ENCODE measurements at regions not wholly inside any gene's neighbourhood (a gene's known extent, or its start where the extent isn't known, plus 50 kb on each side); places are given as distances from the start of the nearest gene placed in this dataset.

- ChIA-PET CTCF (no interaction called here), POLR2A (no interaction called here)
- Mint-ChIP-seq H3K36me3 (ENCODE audit: low read depth) (no peaks in the 10 kb centered on the region), H3K27me3 (peaks cover 9% of the 10 kb centered on the region), H3K9me3 (no peaks in the 10 kb centered on the region), H3K4me1 (ENCODE audit: low read depth) (no peaks in the 10 kb centered on the region), H3K27ac (no peak overlapping the region), H3K4me3 (no peak overlapping the region)
- intact Hi-C loops (cut with micrococcal nuclease) = no loop called here
- DNase-seq = no peak
- TF ChIP-seq, protein P1, sequence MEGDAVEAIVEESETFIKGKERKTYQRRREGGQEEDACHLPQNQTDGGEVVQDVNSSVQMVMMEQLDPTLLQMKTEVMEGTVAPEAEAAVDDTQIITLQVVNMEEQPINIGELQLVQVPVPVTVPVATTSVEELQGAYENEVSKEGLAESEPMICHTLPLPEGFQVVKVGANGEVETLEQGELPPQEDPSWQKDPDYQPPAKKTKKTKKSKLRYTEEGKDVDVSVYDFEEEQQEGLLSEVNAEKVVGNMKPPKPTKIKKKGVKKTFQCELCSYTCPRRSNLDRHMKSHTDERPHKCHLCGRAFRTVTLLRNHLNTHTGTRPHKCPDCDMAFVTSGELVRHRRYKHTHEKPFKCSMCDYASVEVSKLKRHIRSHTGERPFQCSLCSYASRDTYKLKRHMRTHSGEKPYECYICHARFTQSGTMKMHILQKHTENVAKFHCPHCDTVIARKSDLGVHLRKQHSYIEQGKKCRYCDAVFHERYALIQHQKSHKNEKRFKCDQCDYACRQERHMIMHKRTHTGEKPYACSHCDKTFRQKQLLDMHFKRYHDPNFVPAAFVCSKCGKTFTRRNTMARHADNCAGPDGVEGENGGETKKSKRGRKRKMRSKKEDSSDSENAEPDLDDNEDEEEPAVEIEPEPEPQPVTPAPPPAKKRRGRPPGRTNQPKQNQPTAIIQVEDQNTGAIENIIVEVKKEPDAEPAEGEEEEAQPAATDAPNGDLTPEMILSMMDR (IDR thresholded peaks at IDR 0.05) = no peak
- ATAC-seq = no peak
Observed at GRCh38 chr9:115296831-115297565, 179.0 kb upstream of the TNC start.

DNA sequence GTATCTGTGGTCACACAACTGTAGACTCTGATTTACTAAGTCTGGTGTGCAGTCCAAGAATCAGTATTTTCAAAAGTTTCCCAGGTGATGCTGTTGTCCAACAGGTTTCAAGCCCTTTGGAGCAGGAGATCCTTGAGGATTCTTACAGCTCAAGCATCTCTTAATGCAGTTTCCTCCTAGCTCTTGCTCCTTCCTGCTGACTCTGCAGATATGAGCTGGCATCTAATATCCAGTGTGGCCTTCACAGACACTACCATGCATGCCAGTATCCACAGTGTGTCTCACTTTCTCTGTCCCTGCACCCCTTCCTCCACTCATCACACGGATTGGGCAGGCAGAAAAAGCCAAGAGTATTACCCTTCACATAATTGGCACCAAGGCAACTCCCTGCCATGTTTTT, 182.2 kb upstream of the TNC start:
- Mint-ChIP-seq H3K9me3 (no peaks in the 10 kb centered on the region), H3K4me1 (ENCODE audit: low read depth) (no peaks in the 10 kb centered on the region), H3K36me3 (ENCODE audit: low read depth) (no peaks in the 10 kb centered on the region), H3K27ac (no peak overlapping the region), H3K4me3 (no peak overlapping the region), H3K27me3 (peaks cover 8% of the 10 kb centered on the region)
- TF ChIP-seq, protein P1 (IDR thresholded peaks at IDR 0.05) = no peak
- intact Hi-C loops (cut with micrococcal nuclease) = no loop called here
- ChIA-PET POLR2A (no interaction called here), CTCF (no interaction called here)
- ATAC-seq (no peak), DNase-seq (no peak)

DNA sequence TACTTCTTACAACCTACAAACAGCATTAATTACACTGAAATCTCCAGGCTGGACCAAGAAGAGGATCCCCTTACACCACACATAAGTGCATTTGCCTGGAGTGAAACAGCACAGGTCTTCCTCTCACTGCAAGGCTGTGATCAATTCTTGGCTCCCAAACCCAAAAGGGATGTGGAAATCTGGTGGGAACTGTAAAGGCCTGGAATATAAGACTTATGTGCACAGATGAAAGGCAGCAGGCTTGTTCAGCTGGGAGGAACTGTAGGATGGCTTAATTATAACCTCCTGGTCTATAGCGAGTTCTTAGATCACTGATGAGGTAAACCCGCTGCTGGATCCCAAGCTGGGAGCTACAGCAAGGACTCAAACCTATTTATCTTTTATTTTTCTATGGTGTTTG, 182.9 kb upstream of the TNC start:
- TF ChIP-seq, protein P1 (IDR thresholded peaks at IDR 0.05) = no peak
- Mint-ChIP-seq H3K27ac (no peak overlapping the region), H3K36me3 (ENCODE audit: low read depth) (no peaks in the 10 kb centered on the region), H3K27me3 (peaks cover 8% of the 10 kb centered on the region), H3K9me3 (no peaks in the 10 kb centered on the region), H3K4me3 (no peak overlapping the region), H3K4me1 (ENCODE audit: low read depth) (no peaks in the 10 kb centered on the region)
- CTCF ChIA-PET = no interaction called here
- no peak for ATAC-seq
- no peak for DNase-seq
- POLR2A ChIA-PET = no interaction called here
- intact Hi-C loops (cut with micrococcal nuclease) = no loop called here

GRCh38 chr9:115301581-115301980, 183.6 kb upstream of the TNC start:
- CTCF ChIA-PET = no interaction called here
- H3K27ac Mint-ChIP-seq = no peak overlapping the region
- intact Hi-C loops (cut with micrococcal nuclease) = no loop called here
- no peak for ATAC-seq
- H3K9me3 Mint-ChIP-seq = no peaks in the 10 kb centered on the region
- no peaks in the 10 kb centered on the region for H3K4me1 Mint-ChIP-seq (ENCODE audit: low read depth)
- peaks cover 5% of the 10 kb centered on the region for H3K27me3 Mint-ChIP-seq
- POLR2A ChIA-PET = no interaction called here
- TF ChIP-seq, protein P1 (IDR thresholded peaks at IDR 0.05) = no peak
- no peak overlapping the region for H3K4me3 Mint-ChIP-seq
- DNase-seq = no peak
- no peaks in the 10 kb centered on the region for H3K36me3 Mint-ChIP-seq (ENCODE audit: low read depth)

DNA sequence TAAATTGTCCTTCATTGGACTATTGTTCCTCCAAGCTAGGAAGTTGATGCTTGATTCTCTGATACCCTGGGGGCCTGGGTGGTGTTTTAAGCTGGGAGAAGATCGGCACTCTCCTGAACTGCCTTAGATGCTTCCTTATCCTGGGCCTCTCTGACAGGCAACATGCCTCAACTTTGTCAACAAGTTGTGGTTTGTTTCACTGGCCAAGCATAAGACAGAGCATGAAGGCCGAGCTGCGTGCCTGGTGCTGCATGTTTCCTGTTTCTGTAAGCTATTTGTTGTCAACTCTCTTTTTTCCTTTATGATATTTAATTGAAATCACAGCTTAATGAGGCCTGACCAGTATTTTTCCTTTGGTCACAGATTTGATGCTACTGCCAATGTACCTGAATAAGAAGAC, 187.6 kb upstream of the TNC start:
- no peaks in the 10 kb centered on the region for H3K36me3 Mint-ChIP-seq (ENCODE audit: low read depth)
- no peak overlapping the region for H3K4me3 Mint-ChIP-seq
- no peak for DNase-seq
- H3K9me3 Mint-ChIP-seq = no peaks in the 10 kb centered on the region
- H3K27ac Mint-ChIP-seq = no peak overlapping the region
- ATAC-seq = no peak
- intact Hi-C loops (cut with micrococcal nuclease) = no loop called here
- TF ChIP-seq, protein P1 (IDR thresholded peaks at IDR 0.05) = no peak
- ChIA-PET CTCF (no interaction called here), POLR2A (no interaction called here)
- H3K4me1 Mint-ChIP-seq (ENCODE audit: low read depth) = no peaks in the 10 kb centered on the region
- peaks cover 4% of the 10 kb centered on the region for H3K27me3 Mint-ChIP-seq

Measured in activated CD8-positive, alpha-beta T cell treated with anti-CD3 and anti-CD28 coated beads for 36 hours (primary cell).